ENCODE measurements at regions not wholly inside any gene's neighbourhood (a gene's known extent, or its start where the extent isn't known, plus 50 kb on each side); places are given as distances from the start of the nearest gene placed in this dataset.

GRCh38 chr14:80316441-80316840 lies 105.1 kb upstream of the DIO2 start:
- TF ChIP-seq POLR2AphosphoS5 (IDR thresholded peaks at IDR 0.05; ENCODE audit: low read depth, low read length), result no peak
- no peak for TF ChIP-seq SIN3A (IDR thresholded peaks at IDR 0.05; ENCODE audit: borderline replicate concordance, insufficient read depth, low read length)
- no peak for TF ChIP-seq FOXP2 (optimal IDR thresholded peaks at IDR 0.05; ENCODE audit: borderline replicate concordance, extremely low read depth, extremely low read length, insufficient read depth)
- TF ChIP-seq TAF1 (IDR thresholded peaks at IDR 0.05; ENCODE audit: borderline replicate concordance, insufficient read depth, low read length), result no peak

- TF ChIP-seq FOXP2 (optimal IDR thresholded peaks at IDR 0.05; ENCODE audit: borderline replicate concordance, extremely low read depth, extremely low read length, insufficient read depth) (no peak), TAF1 (IDR thresholded peaks at IDR 0.05; ENCODE audit: borderline replicate concordance, insufficient read depth, low read length) (no peak), POLR2AphosphoS5 (IDR thresholded peaks at IDR 0.05; ENCODE audit: low read depth, low read length) (no peak), REST (IDR thresholded peaks at IDR 0.05; ENCODE audit: insufficient read depth in 1 of 2, low read depth in 2 of 2, low read length in 2 of 2) (no peak), SIN3A (IDR thresholded peaks at IDR 0.05; ENCODE audit: borderline replicate concordance, insufficient read depth, low read length) (no peak)
Measured at GRCh38 chr14:80315681-80316080, 104.4 kb upstream of the DIO2 start.

GRCh38 chr14:80313806-80314205 lies 102.5 kb upstream of the DIO2 start:
- no peak for TF ChIP-seq REST (IDR thresholded peaks at IDR 0.05; ENCODE audit: insufficient read depth in 1 of 2, low read depth in 2 of 2, low read length in 2 of 2)
- TF ChIP-seq TAF1 (IDR thresholded peaks at IDR 0.05; ENCODE audit: borderline replicate concordance, insufficient read depth, low read length), result no peak
- TF ChIP-seq SIN3A (IDR thresholded peaks at IDR 0.05; ENCODE audit: borderline replicate concordance, insufficient read depth, low read length), result no peak
- TF ChIP-seq POLR2AphosphoS5 (IDR thresholded peaks at IDR 0.05; ENCODE audit: low read depth, low read length), result no peak
- TF ChIP-seq FOXP2 (optimal IDR thresholded peaks at IDR 0.05; ENCODE audit: borderline replicate concordance, extremely low read depth, extremely low read length, insufficient read depth), result no peak

- TF ChIP-seq SIN3A (IDR thresholded peaks at IDR 0.05; ENCODE audit: borderline replicate concordance, insufficient read depth, low read length), result no peak
- TF ChIP-seq REST (IDR thresholded peaks at IDR 0.05; ENCODE audit: insufficient read depth in 1 of 2, low read depth in 2 of 2, low read length in 2 of 2), result peak in 1 of 2 experiments; percentile 20; a peak in 1 of 4 replicates
Measured at GRCh38 chr14:80310938-80311750, 99.8 kb upstream of the DIO2 start.

GRCh38 chr14:80304125-80304766 lies 92.9 kb upstream of the DIO2 start:
- TF ChIP-seq POLR2AphosphoS5 (IDR thresholded peaks at IDR 0.05; ENCODE audit: low read depth, low read length), result peak; percentile 53; the same call in 1 of the 2 replicates
- TF ChIP-seq SIN3A (IDR thresholded peaks at IDR 0.05; ENCODE audit: borderline replicate concordance, insufficient read depth, low read length), result no peak
- TF ChIP-seq REST (IDR thresholded peaks at IDR 0.05; ENCODE audit: insufficient read depth in 1 of 2, low read depth in 2 of 2, low read length in 2 of 2), result 0 out of 4 replicates have a peak, but pooled peaks of 1 of the 2 experiments have one; percentile 15

Data from PFSK-1 (cell line).